WTC11 (cell line): ENCODE measurements at regions not wholly inside any gene's neighbourhood (a gene's known extent, or its start where the extent isn't known, plus 50 kb on each side); places are given as distances from the start of the nearest gene placed in this dataset.

Source experiments
- ATAC-seq: fragments of 200-7000 bp; cut with Tn5 transposase; 2 replicates; pipeline ENCODE4 v1.10.0; 2021; ENCODE audit warnings: mild to moderate bottlenecking, moderate library complexity
- CTCF ChIA-PET: fragments of 300-600 bp; sonication (Branson Sonifier 250); formaldehyde crosslinking; loops from one replicate; lab custom pipeline; 2021; ENCODE audit warnings: antibody characterized with exemption; lab: Charles Lee
- POLR2A ChIA-PET: fragments of 350-600 bp; sonication (Branson Sonifier 250); formaldehyde crosslinking; loops from one replicate; lab custom pipeline; 2021; ENCODE audit warnings: antibody characterized with exemption; lab: Charles Lee
- DNase-seq: peaks from one replicate; pipeline ENCODE4 v3.0.0; 2021; ENCODE audit warnings: low spot score
- H3K27ac Mint-ChIP-seq: 2 replicates; pipeline ENCODE4 v1.8.0; 2021; ENCODE audit warnings: mixed read lengths
- H3K27me3 Mint-ChIP-seq: 2 replicates; pipeline ENCODE4 v1.8.0; 2021; ENCODE audit warnings: low read depth, mild to moderate bottlenecking, moderate library complexity, mixed read lengths
- H3K36me3 Mint-ChIP-seq: 2 replicates; pipeline ENCODE4 v1.8.0; 2021; ENCODE audit warnings: mixed read lengths
- H3K4me1 Mint-ChIP-seq: 2 replicates; pipeline ENCODE4 v1.8.0; 2022; ENCODE audit warnings: mixed read lengths
- H3K4me3 Mint-ChIP-seq: 2 replicates; pipeline ENCODE4 v1.8.0; 2021; ENCODE audit warnings: mild to moderate bottlenecking, moderate library complexity, mixed read lengths
- H3K9me3 Mint-ChIP-seq: 2 replicates; pipeline ENCODE4 v1.8.0; 2021; ENCODE audit warnings: mixed read lengths
- ATF1 ChIP-seq: sonication (generic); formaldehyde crosslinking; IDR thresholded peaks from 2 replicates; pipeline ENCODE4 v1.8.1; 2023; ENCODE audit warnings: mild to moderate bottlenecking, moderate library complexity, missing genetic modification reagents
- ATF3 ChIP-seq: sonication (generic); formaldehyde crosslinking; conservative IDR thresholded peaks from 2 replicates; pipeline ENCODE4 v1.8.1; 2022; ENCODE audit warnings: mild to moderate bottlenecking, missing genetic modification reagents
- CBFB ChIP-seq: sonication (generic); formaldehyde crosslinking; IDR thresholded peaks from 2 replicates; pipeline ENCODE4 v1.8.1; 2022; ENCODE audit warnings: mild to moderate bottlenecking, low read depth, missing genetic modification reagents
- CREM ChIP-seq: sonication (generic); formaldehyde crosslinking; IDR thresholded peaks from 2 replicates; pipeline ENCODE4 v1.8.1; 2022; ENCODE audit warnings: mild to moderate bottlenecking, missing genetic modification reagents, moderate library complexity
- JUN ChIP-seq: sonication (generic); formaldehyde crosslinking; IDR thresholded peaks from 2 replicates; pipeline ENCODE4 v1.8.0; 2023; ENCODE audit warnings: mild to moderate bottlenecking, missing genetic modification reagents
- MXD4 ChIP-seq: fragments of 250-450 bp; sonication (Bioruptor Pico); IDR thresholded peaks from 2 replicates; pipeline ENCODE4 v1.8.0; 2021; ENCODE audit warnings: mild to moderate bottlenecking, moderate library complexity, borderline replicate concordance
- NR1H2 ChIP-seq: sonication (generic); formaldehyde crosslinking; IDR thresholded peaks from 2 replicates; pipeline ENCODE4 v1.9.0; 2021; ENCODE audit warnings: mild to moderate bottlenecking, moderate library complexity, missing genetic modification reagents
- SMAD3 ChIP-seq: sonication (generic); formaldehyde crosslinking; IDR thresholded peaks from 2 replicates; pipeline ENCODE4 v1.8.0; 2022; ENCODE audit warnings: missing genetic modification reagents, mild to moderate bottlenecking, borderline replicate concordance
- SOX15 ChIP-seq: fragments of 250-450 bp; sonication (Bioruptor Pico); IDR thresholded peaks from 2 replicates; pipeline ENCODE4 v1.9.0; 2021; ENCODE audit warnings: mild to moderate bottlenecking
- SP1 ChIP-seq: sonication (generic); formaldehyde crosslinking; conservative IDR thresholded peaks from 2 replicates; pipeline ENCODE4 v1.8.1; 2022; ENCODE audit warnings: missing genetic modification reagents
- TP53 ChIP-seq: sonication (generic); formaldehyde crosslinking; IDR thresholded peaks from 2 replicates; pipeline ENCODE4 v1.8.1; 2023; ENCODE audit warnings: mild to moderate bottlenecking, missing genetic modification reagents
- ZMAT4 ChIP-seq: fragments of 250-450 bp; sonication (Bioruptor Pico); IDR thresholded peaks from 2 replicates; pipeline ENCODE4 v1.9.0; 2021; ENCODE audit warnings: mild to moderate bottlenecking
- ZNF232 ChIP-seq: sonication (generic); formaldehyde crosslinking; IDR thresholded peaks from 2 replicates; pipeline ENCODE4 v1.8.0; 2022; ENCODE audit warnings: mild to moderate bottlenecking, missing genetic modification reagents
- ZNF263 ChIP-seq: sonication (generic); formaldehyde crosslinking; IDR thresholded peaks from 2 replicates; pipeline ENCODE4 v1.8.1; 2022; ENCODE audit warnings: low read depth, mild to moderate bottlenecking, moderate library complexity, missing genetic modification reagents
- ZNF423 ChIP-seq: fragments of 250-450 bp; sonication (Bioruptor Pico); IDR thresholded peaks from 2 replicates; pipeline ENCODE4 v2.1.2; 2022; ENCODE audit warnings: mild to moderate bottlenecking, moderate library complexity
- ZNF532 ChIP-seq: fragments of 250-450 bp; sonication (Bioruptor Pico); IDR thresholded peaks from 2 replicates; pipeline ENCODE4 v1.9.0; 2021; ENCODE audit warnings: mild to moderate bottlenecking, borderline replicate concordance
- TF ChIP-seq, protein P1 (sequence below): sonication (generic); formaldehyde crosslinking; IDR thresholded peaks from 2 replicates; pipeline ENCODE4 v1.8.0; 2022; ENCODE audit warnings: mild to moderate bottlenecking, missing genetic modification reagents
- TF ChIP-seq, protein P2 (sequence below): sonication (generic); formaldehyde crosslinking; IDR thresholded peaks from 2 replicates; pipeline ENCODE4 v1.8.1; 2022; ENCODE audit warnings: mild to moderate bottlenecking, missing genetic modification reagents, moderate library complexity, borderline replicate concordance
- TF ChIP-seq, protein P3 (sequence below): sonication (generic); formaldehyde crosslinking; IDR thresholded peaks from 2 replicates; pipeline ENCODE4 v1.8.1; 2022; ENCODE audit warnings: low read depth, missing genetic modification reagents, borderline replicate concordance
- TF ChIP-seq, protein P4 (sequence below): fragments of 250-450 bp; sonication (Bioruptor Pico); IDR thresholded peaks from 2 replicates; pipeline ENCODE4 v1.9.0; 2021; ENCODE audit warnings: moderate library complexity, mild to moderate bottlenecking, inconsistent platforms, borderline replicate concordance
- TF ChIP-seq, protein P5 (sequence below): sonication (generic); formaldehyde crosslinking; IDR thresholded peaks from 2 replicates; pipeline ENCODE4 v1.8.0; 2022; ENCODE audit warnings: mild to moderate bottlenecking, missing genetic modification reagents
- TF ChIP-seq, protein P6 (sequence below): sonication (generic); formaldehyde crosslinking; IDR thresholded peaks from 2 replicates; pipeline ENCODE4 v1.8.0; 2023; ENCODE audit warnings: missing genetic modification reagents

GRCh38 chrX:9233141-9233540 is 199.2 kb upstream of the FAM9B start:
- Mint-ChIP-seq H3K4me3 (no peak overlapping the region), H3K9me3 (no peaks in the 10 kb centered on the region), H3K27ac (no peak overlapping the region), H3K4me1 (no peaks in the 10 kb centered on the region), H3K27me3 (no peaks in the 10 kb centered on the region), H3K36me3 (no peaks in the 10 kb centered on the region)
- TF ChIP-seq ZNF423 (CRISPR knock-in tag): no peak
- TF ChIP-seq, protein P1, sequence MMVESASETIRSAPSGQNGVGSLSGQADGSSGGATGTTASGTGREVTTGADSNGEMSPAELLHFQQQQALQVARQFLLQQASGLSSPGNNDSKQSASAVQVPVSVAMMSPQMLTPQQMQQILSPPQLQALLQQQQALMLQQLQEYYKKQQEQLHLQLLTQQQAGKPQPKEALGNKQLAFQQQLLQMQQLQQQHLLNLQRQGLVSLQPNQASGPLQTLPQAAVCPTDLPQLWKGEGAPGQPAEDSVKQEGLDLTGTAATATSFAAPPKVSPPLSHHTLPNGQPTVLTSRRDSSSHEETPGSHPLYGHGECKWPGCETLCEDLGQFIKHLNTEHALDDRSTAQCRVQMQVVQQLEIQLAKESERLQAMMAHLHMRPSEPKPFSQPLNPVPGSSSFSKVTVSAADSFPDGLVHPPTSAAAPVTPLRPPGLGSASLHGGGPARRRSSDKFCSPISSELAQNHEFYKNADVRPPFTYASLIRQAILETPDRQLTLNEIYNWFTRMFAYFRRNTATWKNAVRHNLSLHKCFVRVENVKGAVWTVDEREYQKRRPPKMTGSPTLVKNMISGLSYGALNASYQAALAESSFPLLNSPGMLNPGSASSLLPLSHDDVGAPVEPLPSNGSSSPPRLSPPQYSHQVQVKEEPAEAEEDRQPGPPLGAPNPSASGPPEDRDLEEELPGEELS: no peak
- TF ChIP-seq, protein P2, sequence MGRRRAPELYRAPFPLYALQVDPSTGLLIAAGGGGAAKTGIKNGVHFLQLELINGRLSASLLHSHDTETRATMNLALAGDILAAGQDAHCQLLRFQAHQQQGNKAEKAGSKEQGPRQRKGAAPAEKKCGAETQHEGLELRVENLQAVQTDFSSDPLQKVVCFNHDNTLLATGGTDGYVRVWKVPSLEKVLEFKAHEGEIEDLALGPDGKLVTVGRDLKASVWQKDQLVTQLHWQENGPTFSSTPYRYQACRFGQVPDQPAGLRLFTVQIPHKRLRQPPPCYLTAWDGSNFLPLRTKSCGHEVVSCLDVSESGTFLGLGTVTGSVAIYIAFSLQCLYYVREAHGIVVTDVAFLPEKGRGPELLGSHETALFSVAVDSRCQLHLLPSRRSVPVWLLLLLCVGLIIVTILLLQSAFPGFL (CRISPR knock-in tag): no peak
- TF ChIP-seq MXD4 (CRISPR knock-in tag): no peak
- TF ChIP-seq TP53: no peak
- TF ChIP-seq ATF3: no peak
- TF ChIP-seq, protein P3, sequence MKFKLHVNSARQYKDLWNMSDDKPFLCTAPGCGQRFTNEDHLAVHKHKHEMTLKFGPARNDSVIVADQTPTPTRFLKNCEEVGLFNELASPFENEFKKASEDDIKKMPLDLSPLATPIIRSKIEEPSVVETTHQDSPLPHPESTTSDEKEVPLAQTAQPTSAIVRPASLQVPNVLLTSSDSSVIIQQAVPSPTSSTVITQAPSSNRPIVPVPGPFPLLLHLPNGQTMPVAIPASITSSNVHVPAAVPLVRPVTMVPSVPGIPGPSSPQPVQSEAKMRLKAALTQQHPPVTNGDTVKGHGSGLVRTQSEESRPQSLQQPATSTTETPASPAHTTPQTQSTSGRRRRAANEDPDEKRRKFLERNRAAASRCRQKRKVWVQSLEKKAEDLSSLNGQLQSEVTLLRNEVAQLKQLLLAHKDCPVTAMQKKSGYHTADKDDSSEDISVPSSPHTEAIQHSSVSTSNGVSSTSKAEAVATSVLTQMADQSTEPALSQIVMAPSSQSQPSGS (CRISPR knock-in tag): no peak
- no peak for TF ChIP-seq NR1H2
- no peak for TF ChIP-seq ZMAT4 (CRISPR knock-in tag)
- no peak for TF ChIP-seq SMAD3 (CRISPR knock-in tag)
- TF ChIP-seq, protein P4, sequence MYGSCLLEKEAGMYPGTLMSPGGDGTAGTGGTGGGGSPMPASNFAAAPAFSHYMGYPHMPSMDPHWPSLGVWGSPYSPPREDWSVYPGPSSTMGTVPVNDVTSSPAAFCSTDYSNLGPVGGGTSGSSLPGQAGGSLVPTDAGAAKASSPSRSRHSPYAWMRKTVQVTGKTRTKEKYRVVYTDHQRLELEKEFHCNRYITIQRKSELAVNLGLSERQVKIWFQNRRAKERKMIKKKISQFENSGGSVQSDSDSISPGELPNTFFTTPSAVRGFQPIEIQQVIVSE (CRISPR knock-in tag): no peak
- no peak for TF ChIP-seq ZNF232 (CRISPR knock-in tag)
- TF ChIP-seq, protein P5, sequence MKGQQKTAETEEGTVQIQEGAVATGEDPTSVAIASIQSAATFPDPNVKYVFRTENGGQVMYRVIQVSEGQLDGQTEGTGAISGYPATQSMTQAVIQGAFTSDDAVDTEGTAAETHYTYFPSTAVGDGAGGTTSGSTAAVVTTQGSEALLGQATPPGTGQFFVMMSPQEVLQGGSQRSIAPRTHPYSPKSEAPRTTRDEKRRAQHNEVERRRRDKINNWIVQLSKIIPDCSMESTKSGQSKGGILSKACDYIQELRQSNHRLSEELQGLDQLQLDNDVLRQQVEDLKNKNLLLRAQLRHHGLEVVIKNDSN (CRISPR knock-in tag): no peak
- no peak for TF ChIP-seq ZNF263
- no peak for TF ChIP-seq CBFB (CRISPR knock-in tag)
- TF ChIP-seq, protein P6, sequence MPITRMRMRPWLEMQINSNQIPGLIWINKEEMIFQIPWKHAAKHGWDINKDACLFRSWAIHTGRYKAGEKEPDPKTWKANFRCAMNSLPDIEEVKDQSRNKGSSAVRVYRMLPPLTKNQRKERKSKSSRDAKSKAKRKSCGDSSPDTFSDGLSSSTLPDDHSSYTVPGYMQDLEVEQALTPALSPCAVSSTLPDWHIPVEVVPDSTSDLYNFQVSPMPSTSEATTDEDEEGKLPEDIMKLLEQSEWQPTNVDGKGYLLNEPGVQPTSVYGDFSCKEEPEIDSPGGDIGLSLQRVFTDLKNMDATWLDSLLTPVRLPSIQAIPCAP (CRISPR knock-in tag): no peak
- TF ChIP-seq ATF1 (CRISPR knock-in tag): no peak
- no peak for TF ChIP-seq CREM (CRISPR knock-in tag)
- ChIA-PET CTCF (no interaction called here), POLR2A (no interaction called here)
- DNase-seq: no peak
- ATAC-seq: no peak

- ATAC-seq: no peak
Measured at GRCh38 chrX:9234315-9234714, 200.4 kb upstream of the FAM9B start.

More at GRCh38 chrX:9234315-9234714, 200.4 kb upstream of the FAM9B start:
- no peak overlapping the region for H3K27ac Mint-ChIP-seq
- no peak for DNase-seq
- ChIA-PET CTCF (no interaction called here), POLR2A (no interaction called here)
- no peaks in the 10 kb centered on the region for H3K9me3 Mint-ChIP-seq
- H3K36me3 Mint-ChIP-seq: no peaks in the 10 kb centered on the region
- H3K4me3 Mint-ChIP-seq: no peak overlapping the region
- H3K4me1 Mint-ChIP-seq: no peaks in the 10 kb centered on the region
- TF ChIP-seq SP1 (CRISPR knock-in tag) (no peak), ZNF232 (CRISPR knock-in tag) (no peak), ZNF532 (CRISPR knock-in tag) (no peak), ZNF263 (no peak), CREM (CRISPR knock-in tag) (no peak), SOX15 (CRISPR knock-in tag) (no peak), JUN (no peak)
- no peaks in the 10 kb centered on the region for H3K27me3 Mint-ChIP-seq
